Gastrocnemius medialis (tissue), 4 donors: ENCODE measurements at regions not wholly inside any gene's neighbourhood (a gene's known extent, or its start where the extent isn't known, plus 50 kb on each side); places are given as distances from the start of the nearest gene placed in this dataset.
"Not testable (repeated sequence)": the region's sequence is repeated elsewhere in the genome, so short reads cannot be mapped to it uniquely, and the experiment has no call there.

Experiments
- ATAC-seq, 2 donors: fragments of 150-250 bp; one replicate each; pipeline ENCODE4 v1.9.1; 2016
- DNase-seq, 2 donors: peaks; one replicate each; pipeline ENCODE4 v3.0.0-alpha.2; 2019
- H3K27ac ChIP-seq, 4 donors: fragments of 200-600 bp; sonication (generic); 1 replicate in 1 of 4; 2 replicates in 3 of 4; pipeline ENCODE4 v1.5.1; 2016 to 2018; ENCODE audit warnings: mild to moderate bottlenecking in 2 of 4, moderate library complexity in 1 of 4
- H3K27me3 ChIP-seq, 3 donors: fragments of 200-600 bp; sonication (generic) in 2 of 3; 1 replicate in 1 of 3; 2 replicates in 2 of 3; pipeline versions ENCODE4 v1.5.1 to v1.6.0; 2016 to 2019; ENCODE audit warnings: mild to moderate bottlenecking in 1 of 3, moderate library complexity in 1 of 3
- H3K36me3 ChIP-seq, 2 donors: fragments of 200-600 bp; sonication (generic) in 1 of 2; one replicate each; pipeline ENCODE4 v1.5.1; 2017 to 2018
- H3K4me1 ChIP-seq, 2 donors: fragments of 200-600 bp; sonication (generic) in 1 of 2; one replicate each; pipeline ENCODE4 v1.5.1; 2016 to 2017; ENCODE audit warnings: mild to moderate bottlenecking in 2 of 2
- H3K4me3 ChIP-seq, 4 donors: fragments of 200-600 bp; sonication (generic) in 3 of 4; 1 replicate in 1 of 4; 2 replicates in 3 of 4; pipeline ENCODE4 v1.5.1; 2016 to 2019; ENCODE audit warnings: mild to moderate bottlenecking in 2 of 4
- H3K9me3 ChIP-seq, 3 donors: fragments of 200-600 bp; sonication (generic) in 2 of 3; 1 replicate in 1 of 3; 2 replicates in 2 of 3; pipeline ENCODE4 v1.5.1; 2016 to 2019
- POLR2A ChIP-seq, 2 donors: fragments of 450-650 bp; IDR thresholded peaks; one replicate each; pipeline ENCODE4 v1.6.1; 2017; ENCODE audit warnings: antibody characterized with exemption in 2 of 2, mild to moderate bottlenecking in 2 of 2, moderate library complexity in 2 of 2
- in situ Hi-C, 4 donors: fragments of 200-750 bp; cut with MboI; loops; one replicate each; pipeline versions ENCODE4 v1.15.0 to v1.8.0; 2017; ENCODE audit warnings: low sequenced_read_pairs in 4 of 4
- intact Hi-C: fragments of 100-400 bp; cut with DNase I; formaldehyde crosslinking; loops from one replicate; pipeline ENCODE4 v1.15.1; 2023; ENCODE audit warnings: low total_unique reads
- TF ChIP-seq, protein P1 (sequence below), 5 experiments: fragments of 450-650 bp in 3 of 5; fragments of 200-600 bp in 2 of 5; sonication (generic) in 2 of 5; IDR thresholded peaks in 4 of 5; conservative IDR thresholded peaks in 1 of 5; 1 replicate in 4 of 5; 2 replicates in 1 of 5; pipeline ENCODE4 v1.5.1; 2016 to 2019; ENCODE audit warnings: antibody characterized with exemption in 5 of 5, mild to moderate bottlenecking in 3 of 5, moderate library complexity in 3 of 5

GRCh38 chr16:76857402-76857801 lies 333.6 kb upstream of the MON1B start:
- TF ChIP-seq, protein P1, sequence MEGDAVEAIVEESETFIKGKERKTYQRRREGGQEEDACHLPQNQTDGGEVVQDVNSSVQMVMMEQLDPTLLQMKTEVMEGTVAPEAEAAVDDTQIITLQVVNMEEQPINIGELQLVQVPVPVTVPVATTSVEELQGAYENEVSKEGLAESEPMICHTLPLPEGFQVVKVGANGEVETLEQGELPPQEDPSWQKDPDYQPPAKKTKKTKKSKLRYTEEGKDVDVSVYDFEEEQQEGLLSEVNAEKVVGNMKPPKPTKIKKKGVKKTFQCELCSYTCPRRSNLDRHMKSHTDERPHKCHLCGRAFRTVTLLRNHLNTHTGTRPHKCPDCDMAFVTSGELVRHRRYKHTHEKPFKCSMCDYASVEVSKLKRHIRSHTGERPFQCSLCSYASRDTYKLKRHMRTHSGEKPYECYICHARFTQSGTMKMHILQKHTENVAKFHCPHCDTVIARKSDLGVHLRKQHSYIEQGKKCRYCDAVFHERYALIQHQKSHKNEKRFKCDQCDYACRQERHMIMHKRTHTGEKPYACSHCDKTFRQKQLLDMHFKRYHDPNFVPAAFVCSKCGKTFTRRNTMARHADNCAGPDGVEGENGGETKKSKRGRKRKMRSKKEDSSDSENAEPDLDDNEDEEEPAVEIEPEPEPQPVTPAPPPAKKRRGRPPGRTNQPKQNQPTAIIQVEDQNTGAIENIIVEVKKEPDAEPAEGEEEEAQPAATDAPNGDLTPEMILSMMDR (IDR thresholded peaks at IDR 0.05 in 4 of 5, conservative IDR thresholded peaks at IDR 0.05 in 1 of 5): no peak
- TF ChIP-seq POLR2A (IDR thresholded peaks at IDR 0.05): no peak
- H3K36me3 ChIP-seq: no peaks in the 10 kb centered on the region
- H3K9me3 ChIP-seq: no peaks in the 10 kb centered on the region
- ATAC-seq (no peak), DNase-seq (no peak)
- H3K4me3 ChIP-seq: no peak overlapping the region
- no peaks in the 10 kb centered on the region for H3K4me1 ChIP-seq
- no peak overlapping the region for H3K27ac ChIP-seq
- H3K27me3 ChIP-seq: no peaks in the 10 kb centered on the region
- intact Hi-C loops (no loop called here), in situ Hi-C loops (no loop called here)

GRCh38 chr16:76862901-76863300 lies 328.1 kb upstream of the MON1B start:
- Histone ChIP-seq H3K4me1 (no peaks in the 10 kb centered on the region), H3K4me3 (no peak overlapping the region), H3K27me3 (no peaks in the 10 kb centered on the region), H3K36me3 (no peaks in the 10 kb centered on the region), H3K27ac (no peak overlapping the region), H3K9me3 (no peaks in the 10 kb centered on the region)
- TF ChIP-seq, protein P1 (IDR thresholded peaks at IDR 0.05 in 4 of 5, conservative IDR thresholded peaks at IDR 0.05 in 1 of 5): no peak
- TF ChIP-seq POLR2A (IDR thresholded peaks at IDR 0.05): no peak
- in situ Hi-C loops (no loop called here), intact Hi-C loops (no loop called here)
- ATAC-seq (no peak), DNase-seq (no peak)

DNA sequence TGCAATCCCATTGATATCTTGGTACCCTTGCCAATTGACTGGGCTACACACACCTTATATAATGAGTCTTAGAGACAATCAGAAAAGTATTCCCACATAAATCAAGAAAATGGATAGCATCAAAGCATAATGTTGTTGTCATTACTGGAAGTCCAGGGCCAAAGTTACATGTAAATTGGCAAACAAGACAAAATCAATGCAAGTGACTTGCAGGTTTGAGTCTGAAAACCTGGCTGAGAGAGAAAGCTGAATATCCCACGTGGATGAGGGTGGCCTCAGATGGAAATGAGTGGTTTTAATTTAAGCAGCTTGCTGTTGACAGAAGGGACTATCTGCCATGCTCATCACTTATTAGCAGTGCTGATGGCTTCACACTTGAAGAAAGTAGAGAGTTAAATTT lies 324.0 kb upstream of the MON1B start:
- Histone ChIP-seq H3K36me3 (no peaks in the 10 kb centered on the region), H3K9me3 (no peaks in the 10 kb centered on the region), H3K27ac (no peak overlapping the region), H3K4me3 (no peak overlapping the region), H3K27me3 (no peaks in the 10 kb centered on the region), H3K4me1 (no peaks in the 10 kb centered on the region)
- in situ Hi-C loops: no loop called here
- no peak for DNase-seq
- intact Hi-C loops: no loop called here
- no peak for ATAC-seq
- TF ChIP-seq POLR2A (IDR thresholded peaks at IDR 0.05): no peak
- TF ChIP-seq, protein P1 (IDR thresholded peaks at IDR 0.05 in 4 of 5, conservative IDR thresholded peaks at IDR 0.05 in 1 of 5): no peak

DNA sequence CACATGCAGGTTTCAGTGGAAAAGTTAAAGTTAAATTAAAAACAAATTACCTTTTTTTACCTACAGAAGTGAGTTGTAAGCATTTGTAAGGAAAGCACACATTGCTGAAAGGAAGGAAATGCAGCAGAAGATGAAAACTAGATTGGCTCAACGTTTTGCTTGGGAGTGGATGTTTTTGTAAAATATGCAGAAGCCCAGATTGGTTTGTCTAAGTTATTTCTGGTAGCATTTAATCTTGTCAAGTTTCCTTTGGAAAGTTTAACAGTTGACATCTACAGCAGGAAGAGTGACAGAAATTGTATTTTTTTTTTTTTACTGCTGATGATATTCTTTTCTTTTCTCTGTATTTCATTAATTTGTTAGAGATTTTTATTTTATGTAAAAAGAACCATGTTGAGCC lies 315.1 kb upstream of the MON1B start:
- no peaks in the 10 kb centered on the region for H3K4me1 ChIP-seq
- DNase-seq: no peak
- no peaks in the 10 kb centered on the region for H3K27me3 ChIP-seq
- in situ Hi-C loops: no loop called here
- no peak overlapping the region for H3K4me3 ChIP-seq
- H3K27ac ChIP-seq: no peak overlapping the region
- ATAC-seq: no peak
- intact Hi-C loops: no loop called here
- H3K36me3 ChIP-seq: no peaks in the 10 kb centered on the region
- H3K9me3 ChIP-seq: no peaks in the 10 kb centered on the region
- no peak for TF ChIP-seq POLR2A (IDR thresholded peaks at IDR 0.05)
- TF ChIP-seq, protein P1 (IDR thresholded peaks at IDR 0.05 in 4 of 5, conservative IDR thresholded peaks at IDR 0.05 in 1 of 5): no peak

DNA sequence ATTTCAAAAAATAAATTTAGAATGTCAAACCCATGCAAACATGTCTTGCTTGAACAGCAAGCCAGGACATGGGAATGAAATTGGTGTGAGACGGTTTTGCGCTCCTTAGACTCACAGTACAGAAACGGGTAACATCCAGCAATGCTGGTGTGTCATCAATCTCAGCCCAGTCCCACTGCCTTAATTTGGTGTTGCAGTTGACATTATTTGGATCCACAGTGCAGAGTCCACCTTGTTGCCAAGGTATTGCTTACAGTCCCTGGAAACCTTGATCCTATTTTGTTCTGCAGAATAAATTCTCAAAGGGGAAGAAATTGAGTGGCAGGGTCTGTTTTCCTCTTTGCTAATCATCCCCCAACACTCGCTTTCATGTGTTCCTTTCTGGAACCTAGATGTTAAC lies 311.6 kb upstream of the MON1B start:
- Histone ChIP-seq H3K36me3 (no peaks in the 10 kb centered on the region), H3K9me3 (no peaks in the 10 kb centered on the region), H3K4me3 (no peak overlapping the region), H3K27ac (no peak overlapping the region), H3K4me1 (no peaks in the 10 kb centered on the region), H3K27me3 (no peaks in the 10 kb centered on the region)
- DNase-seq (no peak), ATAC-seq (no peak)
- no peak for TF ChIP-seq POLR2A (IDR thresholded peaks at IDR 0.05)
- TF ChIP-seq, protein P1 (IDR thresholded peaks at IDR 0.05 in 4 of 5, conservative IDR thresholded peaks at IDR 0.05 in 1 of 5): no peak
- intact Hi-C loops: no loop called here
- in situ Hi-C loops: no loop called here

DNA sequence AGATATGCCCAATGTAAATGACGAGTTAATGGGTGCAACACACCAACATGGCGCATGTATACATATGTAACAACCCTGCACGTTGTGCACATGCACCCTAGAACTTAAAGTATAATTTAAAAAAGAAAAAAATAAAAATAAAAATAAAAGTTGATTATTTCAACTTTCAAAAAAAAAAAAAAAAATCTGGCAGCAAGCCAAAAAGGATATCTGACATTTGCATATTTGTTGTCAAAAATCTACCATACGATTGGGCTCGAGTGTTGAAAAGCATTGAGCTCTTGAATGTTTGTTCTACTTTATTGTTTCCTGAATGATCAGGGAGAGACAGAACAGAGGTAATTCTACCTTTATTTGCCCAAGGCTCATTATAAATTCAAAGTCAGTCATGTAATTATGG lies 310.5 kb upstream of the MON1B start:
- in situ Hi-C loops: not testable (repeated sequence)

More for the DNA sequence above, 310.5 kb upstream of the MON1B start:
- DNase-seq, H3K27me3 ChIP-seq, H3K27ac ChIP-seq, H3K4me1 ChIP-seq, ATAC-seq, H3K36me3 ChIP-seq, H3K9me3 ChIP-seq, intact Hi-C loops, H3K4me3 ChIP-seq: not testable (repeated sequence)
